WTC11 (cell line): ENCODE measurements at regions not wholly inside any gene's neighbourhood (a gene's known extent, or its start where the extent isn't known, plus 50 kb on each side); places are given as distances from the start of the nearest gene placed in this dataset.
A peak's percentile ranks its signal among the peaks of the same experiment; 100 is the strongest.

Experiments used
- ATAC-seq: fragments of 200-7000 bp; cut with Tn5 transposase; 2 replicates; pipeline ENCODE4 v1.10.0; 2021; ENCODE audit warnings: mild to moderate bottlenecking, moderate library complexity
- CTCF ChIA-PET: fragments of 300-600 bp; sonication (Branson Sonifier 250); formaldehyde crosslinking; loops from one replicate; lab custom pipeline; 2021; ENCODE audit warnings: antibody characterized with exemption; lab: Charles Lee
- POLR2A ChIA-PET: fragments of 350-600 bp; sonication (Branson Sonifier 250); formaldehyde crosslinking; loops from one replicate; lab custom pipeline; 2021; ENCODE audit warnings: antibody characterized with exemption; lab: Charles Lee
- DNase-seq: peaks from one replicate; pipeline ENCODE4 v3.0.0; 2021; ENCODE audit warnings: low spot score
- H3K27ac Mint-ChIP-seq: 2 replicates; pipeline ENCODE4 v1.8.0; 2021; ENCODE audit warnings: mixed read lengths
- H3K27me3 Mint-ChIP-seq: 2 replicates; pipeline ENCODE4 v1.8.0; 2021; ENCODE audit warnings: low read depth, mild to moderate bottlenecking, moderate library complexity, mixed read lengths
- H3K36me3 Mint-ChIP-seq: 2 replicates; pipeline ENCODE4 v1.8.0; 2021; ENCODE audit warnings: mixed read lengths
- H3K4me1 Mint-ChIP-seq: 2 replicates; pipeline ENCODE4 v1.8.0; 2022; ENCODE audit warnings: mixed read lengths
- H3K4me3 Mint-ChIP-seq: 2 replicates; pipeline ENCODE4 v1.8.0; 2021; ENCODE audit warnings: mild to moderate bottlenecking, moderate library complexity, mixed read lengths
- H3K9me3 Mint-ChIP-seq: 2 replicates; pipeline ENCODE4 v1.8.0; 2021; ENCODE audit warnings: mixed read lengths
- ARID4B ChIP-seq: sonication (generic); formaldehyde crosslinking; IDR thresholded peaks from 2 replicates; pipeline ENCODE4 v1.8.0; 2023; ENCODE audit warnings: missing genetic modification reagents, mild to moderate bottlenecking, borderline replicate concordance
- ATF2 ChIP-seq: sonication (generic); formaldehyde crosslinking; IDR thresholded peaks from 2 replicates; pipeline ENCODE4 v1.8.1; 2022; ENCODE audit warnings: low read depth, missing genetic modification reagents, borderline replicate concordance
- E2F1 ChIP-seq: sonication (generic); formaldehyde crosslinking; IDR thresholded peaks from 2 replicates; pipeline ENCODE4 v1.8.0; 2022; ENCODE audit warnings: mild to moderate bottlenecking, missing genetic modification reagents
- ESRRA ChIP-seq: sonication (generic); formaldehyde crosslinking; IDR thresholded peaks from 2 replicates; pipeline ENCODE4 v1.8.1; 2022; ENCODE audit warnings: mild to moderate bottlenecking, missing genetic modification reagents, borderline replicate concordance
- GRHL2 ChIP-seq: fragments of 250-450 bp; sonication (Bioruptor Pico); IDR thresholded peaks from 2 replicates; pipeline ENCODE4 v1.8.0; 2022; ENCODE audit warnings: mild to moderate bottlenecking, moderate library complexity; ENCODE audit not compliant: insufficient replicate concordance, severe bottlenecking
- IRF1 ChIP-seq: sonication (generic); formaldehyde crosslinking; IDR thresholded peaks from 2 replicates; pipeline ENCODE4 v1.8.0; 2023; ENCODE audit warnings: missing genetic modification reagents
- KAT7 ChIP-seq: sonication (generic); formaldehyde crosslinking; IDR thresholded peaks from 2 replicates; pipeline ENCODE4 v1.8.1; 2023; ENCODE audit warnings: missing genetic modification reagents, mild to moderate bottlenecking, borderline replicate concordance
- MAX ChIP-seq: sonication (generic); formaldehyde crosslinking; IDR thresholded peaks from 2 replicates; pipeline ENCODE4 v1.8.0; 2022; ENCODE audit warnings: mild to moderate bottlenecking, missing genetic modification reagents
- RORB ChIP-seq: fragments of 250-450 bp; sonication (Bioruptor Pico); IDR thresholded peaks from 2 replicates; pipeline ENCODE4 v1.9.0; 2021; ENCODE audit warnings: mild to moderate bottlenecking
- SMAD3 ChIP-seq: sonication (generic); formaldehyde crosslinking; IDR thresholded peaks from 2 replicates; pipeline ENCODE4 v1.8.0; 2022; ENCODE audit warnings: missing genetic modification reagents, mild to moderate bottlenecking, borderline replicate concordance
- SP1 ChIP-seq: sonication (generic); formaldehyde crosslinking; conservative IDR thresholded peaks from 2 replicates; pipeline ENCODE4 v1.8.1; 2022; ENCODE audit warnings: missing genetic modification reagents
- TEAD1 ChIP-seq: sonication (generic); formaldehyde crosslinking; IDR thresholded peaks from 2 replicates; pipeline ENCODE4 v1.8.0; 2022; ENCODE audit warnings: mild to moderate bottlenecking, missing genetic modification reagents
- TEAD4 ChIP-seq: sonication (generic); formaldehyde crosslinking; IDR thresholded peaks from 2 replicates; pipeline ENCODE4 v1.8.0; 2022; ENCODE audit warnings: mild to moderate bottlenecking, missing genetic modification reagents
- ZNF121 ChIP-seq: sonication (generic); formaldehyde crosslinking; IDR thresholded peaks from 2 replicates; pipeline ENCODE4 v1.8.0; 2023; ENCODE audit warnings: missing genetic modification reagents

GRCh38 chr13:81773263-81773662 is 1432.3 kb upstream of the SPRY2 start (continued):
- no peak for TF ChIP-seq ARID4B (CRISPR knock-in tag)
- no peak for TF ChIP-seq MAX
- TF ChIP-seq IRF1: no peak
- TF ChIP-seq, all 79 proteins: peak for 0

- Mint-ChIP-seq H3K9me3 (peaks cover 9% of the 10 kb centered on the region; the same call in 1 of the 2 replicates), H3K36me3 (no peaks in the 10 kb centered on the region), H3K27me3 (no peaks in the 10 kb centered on the region), H3K27ac (no peak overlapping the region), H3K4me3 (no peak overlapping the region), H3K4me1 (peaks cover 30% of the 10 kb centered on the region)
- CTCF ChIA-PET: no interaction called here
- DNase-seq (no peak), ATAC-seq (no peak)
- POLR2A ChIA-PET: no interaction called here
- TF ChIP-seq KAT7 (CRISPR knock-in tag) (no peak), E2F1 (CRISPR knock-in tag) (no peak), ESRRA (CRISPR knock-in tag) (no peak), ZNF121 (CRISPR knock-in tag) (no peak), RORB (CRISPR knock-in tag) (no peak), TEAD1 (CRISPR knock-in tag) (no peak), ATF2 (CRISPR knock-in tag) (no peak), GRHL2 (no peak), SP1 (CRISPR knock-in tag) (no peak), SMAD3 (CRISPR knock-in tag) (no peak)
Measured at GRCh38 chr13:81771951-81772350, 1431.0 kb upstream of the SPRY2 start.

GRCh38 chr13:81770868-81771505 is 1430.1 kb upstream of the SPRY2 start:
- peaks cover 30% of the 10 kb centered on the region for H3K4me1 Mint-ChIP-seq
- no peak for TF ChIP-seq TEAD4 (CRISPR knock-in tag)
- POLR2A ChIA-PET: no interaction called here
- no peaks in the 10 kb centered on the region for H3K27me3 Mint-ChIP-seq
- peaks cover 7% of the 10 kb centered on the region; the same call in 1 of the 2 replicates for H3K9me3 Mint-ChIP-seq
- no peak overlapping the region for H3K27ac Mint-ChIP-seq
- no peak overlapping the region for H3K4me3 Mint-ChIP-seq
- peak; percentile 60 for ATAC-seq
- no peaks in the 10 kb centered on the region for H3K36me3 Mint-ChIP-seq
- DNase-seq: no peak
- CTCF ChIA-PET: no interaction called here
